Middle frontal gyrus (tissue), 1 donor: ENCODE measurements at regions not wholly inside any gene's neighbourhood (a gene's known extent, or its start where the extent isn't known, plus 50 kb on each side); places are given as distances from the start of the nearest gene placed in this dataset.

Experiments
- DNase-seq: peaks from one replicate; pipeline ENCODE4 v3.0.0-alpha.2; 2015; ENCODE audit warnings: low spot score; ENCODE audit errors: extremely low spot score

- DNase-seq, result no peak
These were observed 128.6 kb upstream of the SNX19 start for GRCh38 chr11:131044851-131045250.

- no peak for DNase-seq
These were observed 136.1 kb upstream of the SNX19 start for GRCh38 chr11:131052367-131052766.

GRCh38 chr11:131056036-131056435 is 139.8 kb upstream of the SNX19 start:
- DNase-seq, result no peak

- DNase-seq, result no peak
These were observed 147.4 kb upstream of the SNX19 start for GRCh38 chr11:131063638-131064037.

- peak; percentile 46 for DNase-seq
These were observed 148.2 kb upstream of the SNX19 start for GRCh38 chr11:131064373-131064991.

GRCh38 chr11:131065435-131066413 is 149.4 kb upstream of the SNX19 start:
- no peak for DNase-seq

- DNase-seq, result no peak
These were observed 150.3 kb upstream of the SNX19 start for GRCh38 chr11:131066551-131066950.

GRCh38 chr11:131070365-131070764 is 154.1 kb upstream of the SNX19 start:
- DNase-seq, result no peak

GRCh38 chr11:131073167-131073566 is 156.9 kb upstream of the SNX19 start:
- DNase-seq, result no peak

- no peak for DNase-seq
These were observed 158.3 kb upstream of the SNX19 start for GRCh38 chr11:131074573-131074972.

GRCh38 chr11:131077340-131077739 is 161.1 kb upstream of the SNX19 start:
- DNase-seq, result no peak

- DNase-seq, result no peak
These were observed 162.8 kb upstream of the SNX19 start for GRCh38 chr11:131079036-131079435.

- no peak for DNase-seq
These were observed 173.5 kb upstream of the SNX19 start for GRCh38 chr11:131089727-131090245.

- no peak for DNase-seq
These were observed 176.2 kb upstream of the SNX19 start for GRCh38 chr11:131092469-131092868.

GRCh38 chr11:131094827-131095226 is 178.5 kb upstream of the SNX19 start:
- no peak for DNase-seq

GRCh38 chr11:131095511-131096185 is 179.4 kb upstream of the SNX19 start:
- no peak for DNase-seq

- DNase-seq, result no peak
These were observed 182.7 kb upstream of the SNX19 start for GRCh38 chr11:131099013-131099412.

- DNase-seq, result no peak
These were observed 183.5 kb upstream of the SNX19 start for GRCh38 chr11:131099746-131100145.

- DNase-seq, result no peak
These were observed 192.5 kb upstream of the SNX19 start for GRCh38 chr11:131108760-131109159.

- DNase-seq, result no peak
These were observed 193.0 kb upstream of the SNX19 start for GRCh38 chr11:131109257-131109656.

- DNase-seq, result no peak
These were observed 193.5 kb upstream of the SNX19 start for GRCh38 chr11:131109790-131110189.

GRCh38 chr11:131111775-131112174 is 195.5 kb upstream of the SNX19 start:
- DNase-seq, result no peak
